ENCODE measurements at regions not wholly inside any gene's neighbourhood (a gene's known extent, or its start where the extent isn't known, plus 50 kb on each side); places are given as distances from the start of the nearest gene placed in this dataset.

- Histone ChIP-seq H3K4me3 (ENCODE audit: low read depth, low read length) (no peak overlapping the region), H3K27ac (ENCODE audit: extremely low read depth, low read depth, low read length) (no peak overlapping the region), H3K36me3 (ENCODE audit: control insufficient read depth in 2 of 2, insufficient read depth in 1 of 2, low read length in 2 of 2) (no peaks in the 10 kb centered on the region), H3K9me3 (ENCODE audit: control insufficient read depth, insufficient read depth, low read depth, low read length) (no peaks in the 10 kb centered on the region), H3K4me1 (ENCODE audit: control insufficient read depth, insufficient read depth, low read length) (no peaks in the 10 kb centered on the region)
- POLR2A ChIA-PET, result no interaction called here
- TF ChIP-seq ZNF529 (tag by site-specific recombination; IDR thresholded peaks at IDR 0.05; ENCODE audit: insufficient replicate concordance) (no peak), ZSCAN16 (tag by site-specific recombination; IDR thresholded peaks at IDR 0.05) (no peak), TSHZ1 (tag by site-specific recombination; IDR thresholded peaks at IDR 0.05; ENCODE audit: borderline replicate concordance) (no peak), ZNF169 (tag by site-specific recombination; IDR thresholded peaks at IDR 0.05) (no peak), ZNF341 (tag by site-specific recombination; IDR thresholded peaks at IDR 0.05; ENCODE audit: low read depth) (peak; percentile 24; the same call in 1 of the 2 replicates), ZNF555 (tag by site-specific recombination; conservative IDR thresholded peaks at IDR 0.05) (no peak)
- TF ChIP-seq, protein P1, sequence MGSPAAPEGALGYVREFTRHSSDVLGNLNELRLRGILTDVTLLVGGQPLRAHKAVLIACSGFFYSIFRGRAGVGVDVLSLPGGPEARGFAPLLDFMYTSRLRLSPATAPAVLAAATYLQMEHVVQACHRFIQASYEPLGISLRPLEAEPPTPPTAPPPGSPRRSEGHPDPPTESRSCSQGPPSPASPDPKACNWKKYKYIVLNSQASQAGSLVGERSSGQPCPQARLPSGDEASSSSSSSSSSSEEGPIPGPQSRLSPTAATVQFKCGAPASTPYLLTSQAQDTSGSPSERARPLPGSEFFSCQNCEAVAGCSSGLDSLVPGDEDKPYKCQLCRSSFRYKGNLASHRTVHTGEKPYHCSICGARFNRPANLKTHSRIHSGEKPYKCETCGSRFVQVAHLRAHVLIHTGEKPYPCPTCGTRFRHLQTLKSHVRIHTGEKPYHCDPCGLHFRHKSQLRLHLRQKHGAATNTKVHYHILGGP (tag by site-specific recombination; IDR thresholded peaks at IDR 0.05), result no peak
- CTCF ChIA-PET, result no interaction called here
Measured at GRCh38 chr22:49574881-49575702, 252.6 kb downstream of the BRD1 start.

DNA sequence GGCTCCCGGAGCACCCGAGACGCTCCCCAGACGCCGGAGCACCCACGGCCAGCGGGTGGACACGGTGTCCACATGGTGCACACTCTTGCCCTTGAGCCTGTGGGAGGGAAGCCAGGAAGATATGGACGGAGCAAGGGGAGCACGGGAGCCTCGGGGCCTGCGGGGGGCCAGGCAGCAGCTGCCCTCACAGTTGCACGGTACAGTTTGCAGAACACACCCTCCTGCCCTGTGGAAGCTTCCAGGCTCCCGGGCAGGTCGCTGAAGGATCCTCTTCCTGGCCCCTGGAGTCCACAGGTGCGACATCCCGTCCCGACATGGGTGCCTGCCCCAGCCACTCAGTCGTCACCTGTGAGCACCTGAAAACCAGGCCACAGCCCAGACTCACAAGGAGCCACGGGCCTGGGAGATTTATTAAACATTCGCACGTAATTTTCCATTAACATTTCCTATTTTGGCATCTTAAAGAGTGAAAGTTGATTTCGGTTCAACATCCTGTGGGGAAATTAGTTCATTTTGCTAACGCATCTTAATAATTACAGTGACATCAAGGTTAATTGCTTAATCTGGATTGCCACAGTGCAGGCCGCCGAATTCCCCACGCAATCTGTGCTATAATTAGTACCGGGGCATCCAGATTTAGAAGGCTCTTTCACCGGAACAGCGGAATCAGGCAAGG, 253.3 kb downstream of the BRD1 start:
- H3K27ac ChIP-seq (ENCODE audit: extremely low read depth, low read depth, low read length), result no peak overlapping the region
- H3K9me3 ChIP-seq (ENCODE audit: control insufficient read depth, insufficient read depth, low read depth, low read length), result no peaks in the 10 kb centered on the region
- no peaks in the 10 kb centered on the region for H3K36me3 ChIP-seq (ENCODE audit: control insufficient read depth in 2 of 2, insufficient read depth in 1 of 2, low read length in 2 of 2)
- no peak overlapping the region for H3K4me3 ChIP-seq (ENCODE audit: low read depth, low read length)
- ChIA-PET POLR2A (no interaction called here), CTCF (no interaction called here)
- H3K4me1 ChIP-seq (ENCODE audit: control insufficient read depth, insufficient read depth, low read length), result no peaks in the 10 kb centered on the region
- no peak for TF ChIP-seq BCL11A (tag by site-specific recombination; IDR thresholded peaks at IDR 0.05; ENCODE audit: low read depth)
- TF ChIP-seq ZNF529 (tag by site-specific recombination; IDR thresholded peaks at IDR 0.05; ENCODE audit: insufficient replicate concordance), result no peak
- TF ChIP-seq ZNF670 (tag by site-specific recombination; IDR thresholded peaks at IDR 0.05; ENCODE audit: low read depth), result no peak
- TF ChIP-seq AEBP2 (tag by site-specific recombination; IDR thresholded peaks at IDR 0.05; ENCODE audit: borderline replicate concordance), result no peak
- TF ChIP-seq ZFHX2 (tag by site-specific recombination; conservative IDR thresholded peaks at IDR 0.05), result no peak
- no peak for TF ChIP-seq ZNF211 (tag by site-specific recombination; IDR thresholded peaks at IDR 0.05; ENCODE audit: low read depth)
- TF ChIP-seq ZSCAN18 (tag by site-specific recombination; IDR thresholded peaks at IDR 0.05), result no peak
- no peak for TF ChIP-seq ZNF791 (tag by site-specific recombination; IDR thresholded peaks at IDR 0.05)
- no peak for TF ChIP-seq ZNF239 (tag by site-specific recombination; IDR thresholded peaks at IDR 0.05)
- no peak for TF ChIP-seq ZNF184 (tag by site-specific recombination; IDR thresholded peaks at IDR 0.05)
- no peak for TF ChIP-seq ZNF404 (tag by site-specific recombination; IDR thresholded peaks at IDR 0.05)
- TF ChIP-seq ZNF354C (tag by site-specific recombination; IDR thresholded peaks at IDR 0.05; ENCODE audit: borderline replicate concordance, low read depth), result no peak
- TF ChIP-seq, protein P2, sequence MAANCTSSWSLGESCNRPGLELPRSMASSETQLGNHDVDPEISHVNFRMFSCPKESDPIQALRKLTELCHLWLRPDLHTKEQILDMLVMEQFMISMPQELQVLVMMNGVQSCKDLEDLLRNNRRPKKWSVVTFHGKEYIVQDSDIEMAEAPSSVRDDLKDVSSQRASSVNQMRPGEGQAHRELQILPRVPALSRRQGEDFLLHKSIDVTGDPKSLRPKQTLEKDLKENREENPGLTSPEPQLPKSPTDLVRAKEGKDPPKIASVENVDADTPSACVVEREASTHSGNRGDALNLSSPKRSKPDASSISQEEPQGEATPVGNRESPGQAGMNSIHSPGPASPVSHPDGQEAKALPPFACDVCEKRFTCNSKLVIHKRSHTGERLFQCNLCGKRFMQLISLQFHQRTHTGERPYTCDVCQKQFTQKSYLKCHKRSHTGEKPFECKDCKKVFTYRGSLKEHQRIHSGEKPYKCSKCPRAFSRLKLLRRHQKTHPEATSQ (tag by site-specific recombination; IDR thresholded peaks at IDR 0.05), result no peak
- no peak for TF ChIP-seq ZNF843 (tag by site-specific recombination; IDR thresholded peaks at IDR 0.05)
- no peak for TF ChIP-seq ZNF19 (tag by site-specific recombination; IDR thresholded peaks at IDR 0.05; ENCODE audit: low read depth)
- TF ChIP-seq ZFP3 (tag by site-specific recombination; IDR thresholded peaks at IDR 0.05; ENCODE audit: low read depth), result no peak
- TF ChIP-seq ZNF132 (tag by site-specific recombination; IDR thresholded peaks at IDR 0.05; ENCODE audit: borderline replicate concordance), result no peak
